Panc1 (cell line): ENCODE measurements at regions not wholly inside any gene's neighbourhood (a gene's known extent, or its start where the extent isn't known, plus 50 kb on each side); places are given as distances from the start of the nearest gene placed in this dataset.

Source experiments
- ATAC-seq: fragments of 200-7000 bp; cut with Tn5 transposase; 2 replicates; pipeline ENCODE4 v1.9.1; 2020; ENCODE audit warnings: mild to moderate bottlenecking, moderate library complexity
- BruUV-seq: library from RNA; stranded (reverse); fragments of 400-500 nt; replicated peaks from 2 replicates; lab custom pipeline; 2021; lab: Mats Ljungman, UMichigan
- CTCF ChIA-PET: fragments of 300-600 bp; sonication (Branson Sonifier 250); formaldehyde crosslinking; loops from one replicate; lab custom pipeline; 2022; ENCODE audit warnings: antibody characterized with exemption; lab: Charles Lee
- POLR2A ChIA-PET: fragments of 300-600 bp; sonication (Branson Sonifier 250); formaldehyde crosslinking; loops from one replicate; lab custom pipeline; 2022; ENCODE audit warnings: antibody characterized with exemption; lab: Charles Lee
- DNase-seq: peaks from one replicate; pipeline ENCODE4 v3.0.0-alpha.2; 2010; ENCODE audit warnings: low read depth, low spot score
- H3K27ac ChIP-seq: 2 replicates; pipeline ENCODE4 v1.5.1; 2011; ENCODE audit warnings: mild to moderate bottlenecking, low read length, inconsistent platforms
- H3K27me3 ChIP-seq: fragments of 200-500 bp; sonication (Bioruptor generic); 2 replicates; pipeline ENCODE4 v1.6.0; 2014; ENCODE audit warnings: low read length, inconsistent platforms; ENCODE audit not compliant: control insufficient read depth, insufficient read depth
- H3K36me3 ChIP-seq: fragments of 200-500 bp; sonication (Bioruptor generic); 2 replicates; pipeline ENCODE4 v1.5.1; 2014; ENCODE audit warnings: inconsistent platforms, mild to moderate bottlenecking, low read length, moderate library complexity; ENCODE audit not compliant: control insufficient read depth, insufficient read depth
- H3K4me1 ChIP-seq: 2 replicates; pipeline ENCODE4 v1.5.1; 2011; ENCODE audit warnings: inconsistent platforms, mild to moderate bottlenecking, low read length, moderate library complexity; ENCODE audit not compliant: control insufficient read depth, insufficient read depth
- H3K4me3 ChIP-seq, 2 experiments: 2 replicates each; pipeline ENCODE4 v1.5.1; 2011 to 2012; ENCODE audit warnings: low read depth in 2 of 2, low read length in 2 of 2, mild to moderate bottlenecking in 2 of 2, inconsistent platforms in 1 of 2, moderate library complexity in 1 of 2
- H3K9me3 ChIP-seq: fragments of 200-500 bp; sonication (Bioruptor generic); 2 replicates; pipeline ENCODE4 v1.5.1; 2014; ENCODE audit warnings: low read depth, mild to moderate bottlenecking, inconsistent platforms, low read length, moderate library complexity; ENCODE audit not compliant: control insufficient read depth, insufficient read depth
- CTCF ChIP-seq: fragments of 450-650 bp; IDR thresholded peaks from 2 replicates; pipeline ENCODE4 v1.5.1; 2017; ENCODE audit warnings: mild to moderate bottlenecking
- POLR2AphosphoS5 ChIP-seq: IDR thresholded peaks from 2 replicates; pipeline ENCODE4 v1.6.1; 2012; ENCODE audit warnings: mild to moderate bottlenecking, low read depth, low read length, moderate library complexity
- REST ChIP-seq, 2 experiments: IDR thresholded peaks; 2 replicates each; pipeline ENCODE4 v1.6.1; 2011 to 2012; ENCODE audit warnings: low read depth in 2 of 2, control low read depth in 1 of 2, low read length in 1 of 2, mild to moderate bottlenecking in 1 of 2, moderate library complexity in 1 of 2; ENCODE audit not compliant: insufficient read depth in 1 of 2
- SIN3A ChIP-seq: IDR thresholded peaks from 2 replicates; pipeline ENCODE4 v1.6.1; 2012; ENCODE audit warnings: low read depth, mild to moderate bottlenecking, low read length, moderate library complexity, borderline replicate concordance; ENCODE audit not compliant: insufficient read depth
- TCF7L2 ChIP-seq: IDR thresholded peaks from 2 replicates; pipeline ENCODE4 v1.6.1; 2011; ENCODE audit warnings: mild to moderate bottlenecking, low read depth, low read length, inconsistent platforms
- in situ Hi-C: cut with HindIII; loops from 2 replicates; pipeline ENCODE4 v1.10.0; 2016; ENCODE audit warnings: low sequenced_read_pairs, low pct_unique_long_range_greater_than_20kb
- intact Hi-C: fragments of 100-400 bp; cut with micrococcal nuclease; formaldehyde crosslinking; loops from one replicate; pipeline ENCODE4 v1.10.0; 2022; ENCODE audit not compliant: unreplicated experiment

GRCh38 chrX:23248187-23248586 lies 86.5 kb upstream of the PTCHD1 start:
- DNase-seq, result no peak
- intact Hi-C loops, result no loop called here
- H3K9me3 ChIP-seq, result no peaks in the 10 kb centered on the region
- ChIA-PET CTCF (no interaction called here), POLR2A (no interaction called here)
- ATAC-seq, result no peak
- no peaks in the 10 kb centered on the region for H3K4me1 ChIP-seq
- H3K36me3 ChIP-seq, result no peaks in the 10 kb centered on the region
- in situ Hi-C loops, result no loop called here
- H3K27me3 ChIP-seq, result no peaks in the 10 kb centered on the region
- H3K4me3 ChIP-seq, result no peak overlapping the region
- TF ChIP-seq SIN3A (no peak), POLR2AphosphoS5 (no peak), REST (IDR thresholded peaks at IDR 0.05; ENCODE audit: insufficient read depth in 1 of 2, low read depth in 2 of 2, low read length in 1 of 2) (no peak), TCF7L2 (no peak), CTCF (no peak)
- no peak overlapping the region for H3K27ac ChIP-seq
- BruUV-seq, result no TSS peak

GRCh38 chrX:23251043-23251442 lies 83.6 kb upstream of the PTCHD1 start:
- in situ Hi-C loops, result no loop called here

More at GRCh38 chrX:23251043-23251442, 83.6 kb upstream of the PTCHD1 start:
- CTCF ChIA-PET, result no interaction called here
- no TSS peak for BruUV-seq
- no peak for TF ChIP-seq SIN3A
- no peak for TF ChIP-seq CTCF
- TF ChIP-seq POLR2AphosphoS5, result no peak
- TF ChIP-seq TCF7L2, result no peak
- no peak for TF ChIP-seq REST (IDR thresholded peaks at IDR 0.05; ENCODE audit: insufficient read depth in 1 of 2, low read depth in 2 of 2, low read length in 1 of 2)
- Histone ChIP-seq H3K4me1 (no peaks in the 10 kb centered on the region), H3K9me3 (no peaks in the 10 kb centered on the region), H3K36me3 (no peaks in the 10 kb centered on the region), H3K27ac (no peak overlapping the region), H3K4me3 (no peak overlapping the region), H3K27me3 (no peaks in the 10 kb centered on the region)
- POLR2A ChIA-PET, result no interaction called here
- DNase-seq, result no peak
- ATAC-seq, result no peak
- intact Hi-C loops, result no loop called here
